Rectal smooth muscle tissue (tissue), 1 donor: ENCODE measurements at regions not wholly inside any gene's neighbourhood (a gene's known extent, or its start where the extent isn't known, plus 50 kb on each side); places are given as distances from the start of the nearest gene placed in this dataset.
"Not testable (repeated sequence)": the region's sequence is repeated elsewhere in the genome, so short reads cannot be mapped to it uniquely, and the experiment has no call there.

Experiments used
- H3K27ac ChIP-seq: one replicate; pipeline ENCODE4 v1.7.0; 2013; ENCODE audit warnings: low read depth, low read length, inconsistent platforms
- H3K27me3 ChIP-seq: one replicate; pipeline ENCODE4 v1.7.0; 2013; ENCODE audit warnings: low read length; ENCODE audit not compliant: control insufficient read depth, insufficient read depth
- H3K36me3 ChIP-seq: one replicate; pipeline ENCODE4 v1.7.0; 2013; ENCODE audit warnings: low read length; ENCODE audit not compliant: control insufficient read depth, insufficient read depth
- H3K4me1 ChIP-seq: one replicate; pipeline ENCODE4 v1.7.0; 2013; ENCODE audit warnings: low read length; ENCODE audit not compliant: control insufficient read depth, insufficient read depth
- H3K4me3 ChIP-seq: one replicate; pipeline ENCODE4 v1.7.0; 2013; ENCODE audit warnings: low read length
- H3K9ac ChIP-seq: one replicate; pipeline ENCODE4 v1.7.0; 2013; ENCODE audit warnings: low read length

- H3K9ac ChIP-seq = no peak overlapping the region
- no peak overlapping the region for H3K4me3 ChIP-seq
- no peak overlapping the region for H3K27ac ChIP-seq
- no peaks in the 10 kb centered on the region for H3K36me3 ChIP-seq
- peaks cover 5% of the 10 kb centered on the region for H3K4me1 ChIP-seq
- H3K27me3 ChIP-seq = no peaks in the 10 kb centered on the region
Measured at GRCh38 chr4:15201782-15202181, 199.5 kb downstream of the CPEB2 start.

GRCh38 chr4:15202481-15202880, 200.2 kb downstream of the CPEB2 start:
- no peak overlapping the region for H3K9ac ChIP-seq
- H3K27me3 ChIP-seq = no peaks in the 10 kb centered on the region
- no peak overlapping the region for H3K27ac ChIP-seq
- peaks cover 5% of the 10 kb centered on the region for H3K4me1 ChIP-seq
- H3K4me3 ChIP-seq = no peak overlapping the region
- no peaks in the 10 kb centered on the region for H3K36me3 ChIP-seq

GRCh38 chr4:15206526-15206925, 204.2 kb downstream of the CPEB2 start:
- not testable (repeated sequence) for H3K4me3 ChIP-seq

GRCh38 chr4:15213302-15213970, 211.2 kb downstream of the CPEB2 start:
- no peaks in the 10 kb centered on the region for H3K4me1 ChIP-seq
- H3K9ac ChIP-seq = no peak overlapping the region
- H3K4me3 ChIP-seq = no peak overlapping the region
- H3K27me3 ChIP-seq = no peaks in the 10 kb centered on the region
- no peaks in the 10 kb centered on the region for H3K36me3 ChIP-seq
- no peak overlapping the region for H3K27ac ChIP-seq

More at GRCh38 chr4:15206526-15206925, 204.2 kb downstream of the CPEB2 start:
- H3K27ac ChIP-seq, H3K27me3 ChIP-seq, H3K36me3 ChIP-seq, H3K9ac ChIP-seq, H3K4me1 ChIP-seq: not testable (repeated sequence)

- Histone ChIP-seq H3K27me3 (no peaks in the 10 kb centered on the region), H3K36me3 (no peaks in the 10 kb centered on the region), H3K9ac (no peak overlapping the region), H3K4me3 (no peak overlapping the region), H3K4me1 (no peaks in the 10 kb centered on the region), H3K27ac (no peak overlapping the region)
Measured at GRCh38 chr4:15215109-15215508, 212.7 kb upstream of the C1QTNF7 start.

- Histone ChIP-seq H3K36me3 (no peaks in the 10 kb centered on the region), H3K27ac (no peak overlapping the region), H3K9ac (no peak overlapping the region), H3K4me3 (no peak overlapping the region), H3K4me1 (no peaks in the 10 kb centered on the region), H3K27me3 (no peaks in the 10 kb centered on the region)
Measured at GRCh38 chr4:15226203-15226602, 201.6 kb upstream of the C1QTNF7 start.

- Histone ChIP-seq H3K4me1 (peaks cover 8% of the 10 kb centered on the region), H3K4me3 (no peak overlapping the region), H3K27me3 (no peaks in the 10 kb centered on the region), H3K9ac (no peak overlapping the region), H3K27ac (no peak overlapping the region), H3K36me3 (no peaks in the 10 kb centered on the region)
Measured at GRCh38 chr4:15231265-15232091, 196.4 kb upstream of the C1QTNF7 start.

GRCh38 chr4:15232366-15233263, 195.2 kb upstream of the C1QTNF7 start:
- Histone ChIP-seq H3K27me3 (no peaks in the 10 kb centered on the region), H3K27ac (no peak overlapping the region), H3K4me3 (no peak overlapping the region), H3K36me3 (no peaks in the 10 kb centered on the region), H3K4me1 (peaks cover 8% of the 10 kb centered on the region), H3K9ac (no peak overlapping the region)

GRCh38 chr4:15233264-15233597, 194.6 kb upstream of the C1QTNF7 start:
- H3K4me3 ChIP-seq = no peak overlapping the region
- H3K9ac ChIP-seq = no peak overlapping the region
- no peaks in the 10 kb centered on the region for H3K36me3 ChIP-seq
- H3K27me3 ChIP-seq = no peaks in the 10 kb centered on the region
- H3K27ac ChIP-seq = no peak overlapping the region
- H3K4me1 ChIP-seq = peaks cover 8% of the 10 kb centered on the region

- H3K27ac ChIP-seq = peak overlapping the region; percentile 6
Measured at GRCh38 chr4:15233626-15234025, 194.2 kb upstream of the C1QTNF7 start.

GRCh38 chr4:15234116-15234855, 193.5 kb upstream of the C1QTNF7 start:
- Histone ChIP-seq H3K9ac (no peak overlapping the region), H3K4me3 (no peak overlapping the region), H3K36me3 (no peaks in the 10 kb centered on the region), H3K27ac (peak overlapping the region; percentile 6), H3K4me1 (peaks cover 8% of the 10 kb centered on the region), H3K27me3 (no peaks in the 10 kb centered on the region)

More at GRCh38 chr4:15233626-15234025, 194.2 kb upstream of the C1QTNF7 start:
- H3K36me3 ChIP-seq = no peaks in the 10 kb centered on the region
- H3K4me1 ChIP-seq = peaks cover 8% of the 10 kb centered on the region
- H3K4me3 ChIP-seq = no peak overlapping the region
- H3K27me3 ChIP-seq = no peaks in the 10 kb centered on the region
- no peak overlapping the region for H3K9ac ChIP-seq

- no peaks in the 10 kb centered on the region for H3K36me3 ChIP-seq
- no peak overlapping the region for H3K9ac ChIP-seq
- no peaks in the 10 kb centered on the region for H3K27me3 ChIP-seq
- H3K4me1 ChIP-seq = peaks cover 10% of the 10 kb centered on the region
- no peak overlapping the region for H3K4me3 ChIP-seq
- H3K27ac ChIP-seq = no peak overlapping the region
Measured at GRCh38 chr4:15234856-15235126, 193.0 kb upstream of the C1QTNF7 start.
